Heart left ventricle (tissue), 16 donors: ENCODE measurements at regions not wholly inside any gene's neighbourhood (a gene's known extent, or its start where the extent isn't known, plus 50 kb on each side); places are given as distances from the start of the nearest gene placed in this dataset.
A peak's percentile ranks its signal among the peaks of the same experiment; 100 is the strongest.

Experiments
- ATAC-seq, 4 donors: fragments of 200-7000 bp; cut with Tn5 transposase; one replicate each; pipeline ENCODE4 v1.9.1; 2020 to 2022; ENCODE audit warnings: moderate library complexity in 4 of 4, mild to moderate bottlenecking in 3 of 4, moderate number of reproducible peaks in 1 of 4
- DNase-seq, 5 donors: peaks; one replicate each; pipeline ENCODE4 v3.0.0-alpha.2; 2020
- H3K27ac ChIP-seq, 12 donors: fragments of 200-600 bp; sonication (generic) in 4 of 12; one replicate each; pipeline versions ENCODE4 v1.5.0 to v1.8.0; 2016 to 2022; ENCODE audit warnings: mild to moderate bottlenecking in 2 of 12
- H3K27me3 ChIP-seq, 9 donors: fragments of 200-600 bp; sonication (generic) in 2 of 9; one replicate each; pipeline versions ENCODE4 v1.5.1 to v1.8.0; 2016 to 2022; ENCODE audit warnings: mild to moderate bottlenecking in 3 of 9
- H3K36me3 ChIP-seq, 9 donors: fragments of 200-600 bp; sonication (generic) in 2 of 9; one replicate each; pipeline versions ENCODE4 v1.5.0 to v1.8.0; 2018 to 2022; ENCODE audit warnings: mild to moderate bottlenecking in 2 of 9
- H3K4me1 ChIP-seq, 12 donors: fragments of 200-600 bp; sonication (generic) in 4 of 12; one replicate each; pipeline versions ENCODE4 v1.5.0 to v1.8.0; 2016 to 2022; ENCODE audit warnings: mild to moderate bottlenecking in 3 of 12
- H3K4me3 ChIP-seq, 12 donors: fragments of 200-600 bp; sonication (generic) in 4 of 12; one replicate each; pipeline versions ENCODE4 v1.5.0 to v1.8.0; 2017 to 2022; ENCODE audit warnings: mild to moderate bottlenecking in 9 of 12, moderate library complexity in 4 of 12
- H3K9me3 ChIP-seq, 12 donors: fragments of 200-600 bp; sonication (generic) in 4 of 12; one replicate each; pipeline versions ENCODE4 v1.5.0 to v1.8.0; 2016 to 2022; ENCODE audit warnings: mild to moderate bottlenecking in 1 of 12
- CTCF ChIP-seq, 12 donors: fragments of 200-600 bp; sonication (generic) in 4 of 12; IDR thresholded peaks; one replicate each; pipeline versions ENCODE4 v1.5.0 to v1.8.0; 2018 to 2022; ENCODE audit warnings: antibody characterized with exemption in 12 of 12, mild to moderate bottlenecking in 5 of 12
- POLR2A ChIP-seq, 2 donors: fragments of 450-650 bp; IDR thresholded peaks; one replicate each; pipeline ENCODE4 v1.6.1; 2017; ENCODE audit warnings: antibody characterized with exemption in 2 of 2, mild to moderate bottlenecking in 2 of 2, moderate library complexity in 2 of 2
- WGBS, 4 donors: extraction: QIAGEN DNeasy Blood & Tissue Kit in 2 of 4; methylation state at CpG; one replicate each; pipeline versions ENCODE4 v1.1.5 to v1.1.7; 2013 to 2018; 5-methylcytosine and 5-hydroxymethylcytosine counted together
- intact Hi-C, 10 donors: fragments of 100-400 bp; cut with DNase I; formaldehyde crosslinking; loops; one replicate each; pipeline versions ENCODE4 v1.11.1 to v1.14.2; 2022
- donor health status: ischemic (EF 13 %, LVEDD 7.1; RV severe dilation, severe dysfunction).
- donor health status: healthy with polysubstance abuse.
- donor health status: DM: no; HTN: yes; CAD: no.
- donor health status: DM: no; HTN: no; CAD: no.
- donor health status: ischemic (EF 25% LVEDD 6.9; RV normal size, moderate dysfunction).
- donor health status: ischemic (EF 25% LVEDD 5.7; RV mildly dilated, moderate dysfunction).
- donor health status: healthy.
- donor health status: DM: yes; HTN: yes; CAD: no.
- donor health status: ischemic (EF 35%, LVEDD 5.7; RV mildly dilated, moderate dysfunction).
- donor health status: nonischemic (EF 11% LVEDD 7.7; RV severe dilation, severe dysfunction).
- donor health status: DM: yes; HTN: yes; CAD: no.
- donor health status: PGD.
- donor health status: ischemic (EF 29% LVEDD 5.4; RV normal size, mild dysfunction).
- donor health status: nonischemic (EF 23%, LVEDD 6.1; RV moderate dilation, normal function).

GRCh38 chr2:3042601-3043585 is 334.7 kb downstream of the EIPR1 start:
- peaks cover 0 to 20% (median 0%) of the 10 kb centered on the region in 12 donors for H3K4me1 ChIP-seq
- no peaks in the 10 kb centered on the region for H3K9me3 ChIP-seq
- no peak overlapping the region for H3K4me3 ChIP-seq
- TF ChIP-seq CTCF (IDR thresholded peaks at IDR 0.05): no peak
- no peak for TF ChIP-seq POLR2A (IDR thresholded peaks at IDR 0.05)
- intact Hi-C loops: no loop called here
- peaks cover 0 to 6% (median 0%) of the 10 kb centered on the region in 9 donors for H3K27me3 ChIP-seq
- peak overlapping the region in 8 of 12 donors; percentile 16 to 80 (median 58) for H3K27ac ChIP-seq
- WGBS, 4 donors: 59 to 67% (median 66%) methylated on average over 20 of the region's 20 CpGs
- no peaks in the 10 kb centered on the region for H3K36me3 ChIP-seq
- ATAC-seq: peak in 3 of 4 donors; percentile 19 to 44 (median 35)
- no peak for DNase-seq

GRCh38 chr2:3041841-3042600 is 335.6 kb downstream of the EIPR1 start:
- intact Hi-C loops: no loop called here
- 51 to 62% (median 58%) methylated on average over 19 to 25 of the region's 25 CpGs for WGBS, 4 donors
- no peak for TF ChIP-seq CTCF (IDR thresholded peaks at IDR 0.05)
- TF ChIP-seq POLR2A (IDR thresholded peaks at IDR 0.05): no peak
- peak overlapping the region in 10 of 12 donors; percentile 27 to 80 (median 64) for H3K27ac ChIP-seq
- peaks cover 0 to 20% (median 0%) of the 10 kb centered on the region in 12 donors for H3K4me1 ChIP-seq
- DNase-seq (peak; percentile 69 to 89 (median 80)), ATAC-seq (peak; percentile 56 to 90 (median 84))
- H3K4me3 ChIP-seq: peak overlapping the region in 1 of 12 donors; percentile 25
- no peaks in the 10 kb centered on the region for H3K36me3 ChIP-seq
- no peaks in the 10 kb centered on the region for H3K9me3 ChIP-seq
- H3K27me3 ChIP-seq: peaks cover 0 to 6% (median 0%) of the 10 kb centered on the region in 9 donors

GRCh38 chr2:3041246-3041645 is 336.4 kb downstream of the EIPR1 start:
- 72 to 76% (median 75%) methylated on average over 14 to 17 of the region's 17 CpGs for whole genome bisulfite sequencing, 4 donors
- H3K9me3 ChIP-seq: no peaks in the 10 kb centered on the region
- H3K27me3 ChIP-seq: peaks cover 0 to 6% (median 0%) of the 10 kb centered on the region in 9 donors
- H3K4me1 ChIP-seq: peaks cover 0 to 20% (median 0%) of the 10 kb centered on the region in 12 donors
- DNase-seq: no peak
- H3K36me3 ChIP-seq: no peaks in the 10 kb centered on the region
- intact Hi-C loops: no loop called here
- TF ChIP-seq POLR2A (IDR thresholded peaks at IDR 0.05): no peak
- TF ChIP-seq CTCF (IDR thresholded peaks at IDR 0.05): no peak
- peak overlapping the region in 6 of 12 donors; percentile 28 to 80 (median 58) for H3K27ac ChIP-seq
- H3K4me3 ChIP-seq: no peak overlapping the region
- ATAC-seq: no peak
